Keratinocyte (primary cell): ENCODE measurements at regions not wholly inside any gene's neighbourhood (a gene's known extent, or its start where the extent isn't known, plus 50 kb on each side); places are given as distances from the start of the nearest gene placed in this dataset.

Experiments used
- DNase-seq: peaks from one replicate; pipeline ENCODE4 v3.0.0-alpha.2; 2011; ENCODE audit warnings: low read depth, missing footprints, low spot score
- FAIRE-seq: peaks from 2 replicates; lab custom pipeline; 2011; peaks lifted over from hg19 to GRCh38; lab: Jason Lieb, UNC
- H2AFZ ChIP-seq: 2 replicates; pipeline ENCODE4 v1.6.0; 2012; ENCODE audit warnings: low read length, control low read depth, inconsistent platforms; ENCODE audit not compliant: control insufficient read depth
- H3K27ac ChIP-seq: 2 replicates; pipeline ENCODE4 v1.5.1; 2011; ENCODE audit warnings: low read length; ENCODE audit not compliant: control insufficient read depth, insufficient read depth
- H3K27me3 ChIP-seq: 3 replicates; pipeline ENCODE4 v1.6.0; 2011; ENCODE audit warnings: low read length; ENCODE audit not compliant: control insufficient read depth, insufficient read depth; ENCODE audit errors: extremely low read depth
- H3K36me3 ChIP-seq, 2 experiments: 2 replicates in 1 of 2; 3 replicates in 1 of 2; pipeline ENCODE4 v1.5.1; 2011; ENCODE audit warnings: low read length in 2 of 2, mild to moderate bottlenecking in 1 of 2; ENCODE audit not compliant: control insufficient read depth in 2 of 2, insufficient read depth in 2 of 2; ENCODE audit errors: extremely low read depth in 1 of 2
- H3K4me1 ChIP-seq: 3 replicates; pipeline ENCODE4 v1.5.1; 2011; ENCODE audit warnings: low read length; ENCODE audit not compliant: control insufficient read depth, insufficient read depth; ENCODE audit errors: extremely low read depth
- H3K4me2 ChIP-seq: 3 replicates; pipeline ENCODE4 v1.6.0; 2011; ENCODE audit warnings: low read depth, low read length; ENCODE audit not compliant: control insufficient read depth, insufficient read depth; ENCODE audit errors: extremely low read depth
- H3K4me3 ChIP-seq, 3 experiments: fragments of 200-600 bp in 1 of 3; sonication (generic) in 1 of 3; 2 replicates in 2 of 3; 3 replicates in 1 of 3; pipeline ENCODE4 v1.5.1; 2011 to 2016; ENCODE audit warnings: low read length in 3 of 3, mild to moderate bottlenecking in 3 of 3, control low read depth in 2 of 3, inconsistent platforms in 1 of 3, low read depth in 1 of 3, mixed read lengths in 1 of 3, mixed run types in 1 of 3, moderate library complexity in 1 of 3; ENCODE audit not compliant: control insufficient read depth in 2 of 3, insufficient read depth in 2 of 3; ENCODE audit errors: extremely low read depth in 1 of 3
- H3K79me2 ChIP-seq: 2 replicates; pipeline ENCODE4 v1.6.0; 2012; ENCODE audit warnings: low read length; ENCODE audit not compliant: control insufficient read depth, insufficient read depth
- H3K9ac ChIP-seq: 3 replicates; pipeline ENCODE4 v1.6.0; 2011; ENCODE audit warnings: low read length; ENCODE audit not compliant: control insufficient read depth, insufficient read depth; ENCODE audit errors: extremely low read depth
- H3K9me1 ChIP-seq: 3 replicates; pipeline ENCODE4 v1.6.0; 2011; ENCODE audit warnings: low read length; ENCODE audit not compliant: control insufficient read depth, insufficient read depth; ENCODE audit errors: extremely low read depth
- H3K9me3 ChIP-seq: 2 replicates; pipeline ENCODE4 v1.5.1; 2012; ENCODE audit warnings: low read depth, low read length; ENCODE audit not compliant: control insufficient read depth
- H4K20me1 ChIP-seq: 3 replicates; pipeline ENCODE4 v1.6.0; 2011; ENCODE audit warnings: low read length; ENCODE audit not compliant: control insufficient read depth, insufficient read depth; ENCODE audit errors: extremely low read depth
- EZH2 ChIP-seq: IDR thresholded peaks from one replicate; pipeline ENCODE4 v1.6.1; 2012; ENCODE audit warnings: inconsistent platforms, mild to moderate bottlenecking, low read length, moderate library complexity
- dilution Hi-C: fragments of 300-500 bp; cut with MboI; formaldehyde crosslinking; loops from one replicate; pipeline ENCODE4 v1.7.0; 2020; ENCODE audit warnings: low sequenced_read_pairs; ENCODE audit not compliant: extremely low pct_ligation_motif_present
- TF ChIP-seq, protein P1 (sequence below), 3 experiments: IDR thresholded peaks in 1 of 3; conservative IDR thresholded peaks in 1 of 3; optimal IDR thresholded peaks in 1 of 3; 2 replicates in 2 of 3; 3 replicates in 1 of 3; pipeline versions ENCODE3 to v1.5.1; 2011; ENCODE audit warnings: low read length in 3 of 3, mild to moderate bottlenecking in 3 of 3, moderate library complexity in 2 of 3, control low read depth in 1 of 3, inconsistent platforms in 1 of 3; ENCODE audit not compliant: insufficient read depth in 2 of 3; ENCODE audit errors: extremely low read depth in 1 of 3

DNA sequence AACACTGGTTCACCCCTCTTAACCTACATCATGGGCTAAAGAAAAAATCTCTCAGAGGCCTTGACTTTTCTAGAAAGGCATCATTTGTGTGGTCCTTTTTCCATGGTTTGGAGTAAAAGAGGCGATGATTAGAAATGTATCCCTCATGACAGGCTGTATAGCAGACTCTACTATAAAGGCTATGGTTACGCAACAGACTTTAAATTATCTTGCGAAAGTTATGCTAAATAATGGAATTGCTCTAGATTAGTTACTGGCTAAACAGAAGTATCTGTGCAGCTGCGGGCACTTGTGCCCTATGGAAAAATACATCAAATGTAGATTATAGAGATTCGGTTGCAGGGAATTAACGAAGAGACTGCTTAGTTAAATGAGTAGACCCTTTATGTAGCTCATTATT, 101.6 kb downstream of the TMEM47 start:
- Histone ChIP-seq H3K27me3 (no peaks in the 10 kb centered on the region), H3K36me3 (no peaks in the 10 kb centered on the region), H3K79me2 (no peaks in the 10 kb centered on the region), H2AFZ (no peak overlapping the region), H3K27ac (no peak overlapping the region), H3K9me1 (no peaks in the 10 kb centered on the region), H3K9ac (no peak overlapping the region), H3K4me2 (no peak overlapping the region), H3K9me3 (peaks cover 2% of the 10 kb centered on the region), H4K20me1 (no peaks in the 10 kb centered on the region), H3K4me1 (no peaks in the 10 kb centered on the region), H3K4me3 (no peak overlapping the region)
- no peak for FAIRE-seq
- dilution Hi-C loops: no loop called here
- TF ChIP-seq EZH2: no peak
- TF ChIP-seq, protein P1, sequence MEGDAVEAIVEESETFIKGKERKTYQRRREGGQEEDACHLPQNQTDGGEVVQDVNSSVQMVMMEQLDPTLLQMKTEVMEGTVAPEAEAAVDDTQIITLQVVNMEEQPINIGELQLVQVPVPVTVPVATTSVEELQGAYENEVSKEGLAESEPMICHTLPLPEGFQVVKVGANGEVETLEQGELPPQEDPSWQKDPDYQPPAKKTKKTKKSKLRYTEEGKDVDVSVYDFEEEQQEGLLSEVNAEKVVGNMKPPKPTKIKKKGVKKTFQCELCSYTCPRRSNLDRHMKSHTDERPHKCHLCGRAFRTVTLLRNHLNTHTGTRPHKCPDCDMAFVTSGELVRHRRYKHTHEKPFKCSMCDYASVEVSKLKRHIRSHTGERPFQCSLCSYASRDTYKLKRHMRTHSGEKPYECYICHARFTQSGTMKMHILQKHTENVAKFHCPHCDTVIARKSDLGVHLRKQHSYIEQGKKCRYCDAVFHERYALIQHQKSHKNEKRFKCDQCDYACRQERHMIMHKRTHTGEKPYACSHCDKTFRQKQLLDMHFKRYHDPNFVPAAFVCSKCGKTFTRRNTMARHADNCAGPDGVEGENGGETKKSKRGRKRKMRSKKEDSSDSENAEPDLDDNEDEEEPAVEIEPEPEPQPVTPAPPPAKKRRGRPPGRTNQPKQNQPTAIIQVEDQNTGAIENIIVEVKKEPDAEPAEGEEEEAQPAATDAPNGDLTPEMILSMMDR (optimal IDR thresholded peaks at IDR 0.05 in 1 of 3, IDR thresholded peaks at IDR 0.05 in 1 of 3, conservative IDR thresholded peaks at IDR 0.05 in 1 of 3; ENCODE audit: extremely low read depth in 1 of 3, insufficient read depth in 2 of 3, low read length in 3 of 3): no peak
- no peak for DNase-seq

DNA sequence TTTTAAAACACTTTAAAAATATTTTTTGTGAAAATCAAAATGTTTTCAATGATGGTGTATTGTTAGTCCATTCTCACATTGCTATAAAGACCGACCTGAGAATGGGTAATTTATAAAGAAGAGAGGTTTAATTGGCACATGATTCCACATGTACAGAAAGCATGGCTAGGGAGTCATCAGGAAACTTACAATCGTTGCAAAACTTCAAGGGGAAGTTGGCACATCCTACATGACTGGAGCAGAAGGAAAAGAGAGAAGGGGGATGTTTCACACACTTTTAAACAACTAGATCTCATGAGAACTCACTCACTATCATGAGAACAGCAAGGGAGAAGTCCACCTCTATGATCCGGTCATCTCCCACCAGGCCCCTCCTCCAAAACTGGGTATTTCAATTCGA, 110.7 kb downstream of the TMEM47 start:
- Histone ChIP-seq H3K9me3 (no peaks in the 10 kb centered on the region), H3K27ac (no peak overlapping the region), H3K27me3 (no peaks in the 10 kb centered on the region), H3K4me2 (no peak overlapping the region), H4K20me1 (no peaks in the 10 kb centered on the region), H3K4me3 (no peak overlapping the region), H3K79me2 (no peaks in the 10 kb centered on the region), H3K9me1 (no peaks in the 10 kb centered on the region), H3K4me1 (no peaks in the 10 kb centered on the region), H3K9ac (no peak overlapping the region), H3K36me3 (no peaks in the 10 kb centered on the region), H2AFZ (no peak overlapping the region)
- dilution Hi-C loops: no loop called here
- no peak for DNase-seq
- FAIRE-seq: no peak
- no peak for TF ChIP-seq EZH2
- TF ChIP-seq, protein P1 (optimal IDR thresholded peaks at IDR 0.05 in 1 of 3, IDR thresholded peaks at IDR 0.05 in 1 of 3, conservative IDR thresholded peaks at IDR 0.05 in 1 of 3; ENCODE audit: extremely low read depth in 1 of 3, insufficient read depth in 2 of 3, low read length in 3 of 3): no peak
